ENCODE measurements at regions not wholly inside any gene's neighbourhood (a gene's known extent, or its start where the extent isn't known, plus 50 kb on each side); places are given as distances from the start of the nearest gene placed in this dataset.

DNA sequence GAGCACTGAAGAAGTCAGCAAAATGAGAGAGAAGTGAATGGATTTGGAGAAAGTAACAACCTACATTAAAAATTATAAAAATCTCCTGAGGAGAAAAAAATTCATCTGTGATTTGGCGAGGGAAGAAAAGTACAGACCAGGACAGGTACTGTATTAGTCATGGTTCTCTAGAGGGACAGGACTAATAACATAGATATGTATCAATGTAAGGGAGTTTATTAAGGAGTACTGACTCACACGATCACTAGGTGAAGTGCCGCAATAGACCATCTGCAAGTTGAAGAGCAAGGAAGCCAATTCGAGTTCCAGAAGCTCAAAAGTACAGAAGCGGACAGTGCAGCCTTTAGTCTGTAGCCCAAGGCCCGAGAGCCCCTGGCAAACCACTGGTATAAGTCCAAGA lies 1004.4 kb upstream of the ALCAM start:
- H3K4me1 Mint-ChIP-seq = no peaks in the 10 kb centered on the region
- no peak for DNase-seq
- H3K9me3 ChIP-seq (ENCODE audit: control insufficient read depth in 1 of 2, low read length in 2 of 2) = no peaks in the 10 kb centered on the region
- H3K9me3 Mint-ChIP-seq = peaks cover 0 to 2% (median 0%) of the 10 kb centered on the region in 8 donors
- H3K36me3 ChIP-seq (ENCODE audit: insufficient read depth, low read length) = no peaks in the 10 kb centered on the region
- no peaks in the 10 kb centered on the region for H3K36me3 Mint-ChIP-seq
- intact Hi-C loops (cut with micrococcal nuclease) = no loop called here
- H3K4me3 ChIP-seq (ENCODE audit: low read length in 2 of 2) = no peak overlapping the region
- H3K4me1 ChIP-seq (ENCODE audit: insufficient read depth, low read length) = no peaks in the 10 kb centered on the region
- H3K27ac ChIP-seq (ENCODE audit: low read depth, low read length) = no peak overlapping the region
- H3K4me3 Mint-ChIP-seq = no peak overlapping the region
- CTCF ChIA-PET (ENCODE audit: partially characterized antibody) = no interaction called here
- POLR2A ChIA-PET (ENCODE audit: partially characterized antibody) = no interaction called here
- no peak overlapping the region for H3K27ac Mint-ChIP-seq
- H3K27me3 Mint-ChIP-seq = no peaks in the 10 kb centered on the region
- H3K27me3 ChIP-seq (ENCODE audit: insufficient read depth, low read length) = no peaks in the 10 kb centered on the region

GRCh38 chr3:104367000-104367399 lies 999.7 kb upstream of the ALCAM start:
- peaks cover 0 to under 1% (median 0%) of the 10 kb centered on the region in 8 donors for H3K9me3 Mint-ChIP-seq
- Histone ChIP-seq H3K9me3 (ENCODE audit: control insufficient read depth in 1 of 2, low read length in 2 of 2) (no peaks in the 10 kb centered on the region), H3K36me3 (ENCODE audit: insufficient read depth, low read length) (no peaks in the 10 kb centered on the region), H3K4me3 (ENCODE audit: low read length in 2 of 2) (no peak overlapping the region), H3K27ac (ENCODE audit: low read depth, low read length) (no peak overlapping the region), H3K27me3 (ENCODE audit: insufficient read depth, low read length) (no peaks in the 10 kb centered on the region), H3K4me1 (ENCODE audit: insufficient read depth, low read length) (no peaks in the 10 kb centered on the region)
- no peaks in the 10 kb centered on the region for H3K36me3 Mint-ChIP-seq
- no peaks in the 10 kb centered on the region for H3K4me1 Mint-ChIP-seq
- intact Hi-C loops (cut with micrococcal nuclease) = no loop called here
- no peaks in the 10 kb centered on the region for H3K27me3 Mint-ChIP-seq
- H3K4me3 Mint-ChIP-seq = no peak overlapping the region
- H3K27ac Mint-ChIP-seq = no peak overlapping the region
- CTCF ChIA-PET (ENCODE audit: partially characterized antibody) = no interaction called here
- POLR2A ChIA-PET (ENCODE audit: partially characterized antibody) = no interaction called here
- DNase-seq = no peak

DNA sequence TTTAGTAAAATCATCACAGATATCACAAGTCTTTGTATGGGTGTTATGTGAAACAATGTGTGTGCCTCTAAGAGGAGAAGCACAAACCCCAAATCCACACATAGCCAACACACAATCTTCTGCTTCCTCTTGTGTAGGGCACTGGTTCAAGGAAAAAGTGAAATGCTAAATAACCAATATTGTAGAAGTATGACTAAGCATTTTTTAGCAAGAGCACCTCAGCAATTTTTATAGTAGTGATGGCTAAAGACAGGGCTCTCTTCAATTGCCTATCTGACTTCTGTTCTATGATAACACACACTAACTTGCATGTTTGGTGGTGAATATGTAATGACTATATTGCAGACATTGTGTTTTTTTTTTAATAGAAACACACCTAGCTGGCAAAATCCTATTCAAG lies 997.9 kb upstream of the ALCAM start:
- peaks cover 0 to 7% (median 1%) of the 10 kb centered on the region in 8 donors for H3K9me3 Mint-ChIP-seq
- intact Hi-C loops (cut with micrococcal nuclease) = no loop called here
- POLR2A ChIA-PET (ENCODE audit: partially characterized antibody) = no interaction called here
- no peaks in the 10 kb centered on the region for H3K9me3 ChIP-seq (ENCODE audit: control insufficient read depth in 1 of 2, low read length in 2 of 2)
- CTCF ChIA-PET (ENCODE audit: partially characterized antibody) = no interaction called here
- H3K36me3 ChIP-seq (ENCODE audit: insufficient read depth, low read length) = no peaks in the 10 kb centered on the region
- no peaks in the 10 kb centered on the region for H3K36me3 Mint-ChIP-seq
- no peak overlapping the region for H3K27ac ChIP-seq (ENCODE audit: low read depth, low read length)
- H3K4me1 ChIP-seq (ENCODE audit: insufficient read depth, low read length) = no peaks in the 10 kb centered on the region
- no peaks in the 10 kb centered on the region for H3K4me1 Mint-ChIP-seq
- H3K27ac Mint-ChIP-seq = no peak overlapping the region
- no peak overlapping the region for H3K4me3 Mint-ChIP-seq
- no peak for DNase-seq
- H3K4me3 ChIP-seq (ENCODE audit: low read length in 2 of 2) = no peak overlapping the region
- H3K27me3 Mint-ChIP-seq = no peaks in the 10 kb centered on the region
- H3K27me3 ChIP-seq (ENCODE audit: insufficient read depth, low read length) = no peaks in the 10 kb centered on the region

DNA sequence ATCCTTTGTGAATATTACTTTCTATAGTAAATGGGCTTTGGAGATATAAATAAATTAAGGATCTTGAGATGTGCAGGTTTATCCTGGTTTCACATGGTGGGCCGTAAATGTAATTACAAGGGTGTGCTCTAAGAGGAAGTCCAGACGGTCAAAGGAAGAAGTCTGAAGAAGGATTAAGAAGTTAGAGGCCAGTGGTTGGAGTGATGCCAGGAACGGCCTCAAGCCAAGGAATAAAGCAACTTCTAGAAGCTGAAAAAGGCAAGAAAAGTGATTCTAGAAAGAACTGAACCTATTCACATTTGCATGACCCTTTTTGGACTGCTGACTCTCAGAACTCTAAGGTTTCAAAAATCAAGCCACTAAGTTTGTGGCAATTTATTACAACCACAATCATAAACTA lies 981.3 kb upstream of the ALCAM start:
- Mint-ChIP-seq H3K27ac (no peak overlapping the region), H3K36me3 (no peaks in the 10 kb centered on the region), H3K27me3 (no peaks in the 10 kb centered on the region), H3K4me3 (no peak overlapping the region), H3K4me1 (no peaks in the 10 kb centered on the region), H3K9me3 (peaks cover 0 to 4% (median under 1%) of the 10 kb centered on the region in 8 donors)
- Histone ChIP-seq H3K27ac (ENCODE audit: low read depth, low read length) (no peak overlapping the region), H3K4me1 (ENCODE audit: insufficient read depth, low read length) (no peaks in the 10 kb centered on the region), H3K9me3 (ENCODE audit: control insufficient read depth in 1 of 2, low read length in 2 of 2) (peaks cover 0 to 4% of the 10 kb centered on the region in 2 donors), H3K36me3 (ENCODE audit: insufficient read depth, low read length) (no peaks in the 10 kb centered on the region), H3K27me3 (ENCODE audit: insufficient read depth, low read length) (no peaks in the 10 kb centered on the region), H3K4me3 (ENCODE audit: low read length in 2 of 2) (no peak overlapping the region)
- POLR2A ChIA-PET (ENCODE audit: partially characterized antibody) = no interaction called here
- CTCF ChIA-PET (ENCODE audit: partially characterized antibody) = no interaction called here
- no peak for DNase-seq
- intact Hi-C loops (cut with micrococcal nuclease) = no loop called here

DNA sequence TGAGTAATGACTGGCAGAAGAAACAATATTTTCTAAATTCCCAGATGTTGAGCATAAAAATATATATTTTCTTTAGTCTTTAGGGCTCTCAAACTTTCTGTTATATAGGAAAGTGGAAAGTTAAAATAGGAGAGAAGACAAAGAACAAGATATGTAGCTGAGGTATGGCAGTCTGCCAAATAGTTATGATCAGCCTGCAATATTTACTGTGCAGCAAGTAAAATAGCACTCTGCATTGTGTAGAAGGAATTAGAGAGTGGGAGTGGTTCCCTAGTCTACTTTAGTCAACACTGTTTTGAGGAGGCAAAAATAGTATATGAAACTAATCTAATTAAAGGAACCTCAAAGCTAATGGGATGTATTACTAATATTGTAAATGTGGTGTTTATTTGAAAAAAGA lies 978.1 kb upstream of the ALCAM start:
- no peak overlapping the region for H3K4me3 Mint-ChIP-seq
- no peaks in the 10 kb centered on the region for H3K27me3 Mint-ChIP-seq
- no peaks in the 10 kb centered on the region for H3K27me3 ChIP-seq (ENCODE audit: insufficient read depth, low read length)
- H3K4me1 ChIP-seq (ENCODE audit: insufficient read depth, low read length) = no peaks in the 10 kb centered on the region
- no peaks in the 10 kb centered on the region for H3K36me3 ChIP-seq (ENCODE audit: insufficient read depth, low read length)
- H3K4me1 Mint-ChIP-seq = no peaks in the 10 kb centered on the region
- intact Hi-C loops (cut with micrococcal nuclease) = no loop called here
- no peak overlapping the region for H3K4me3 ChIP-seq (ENCODE audit: low read length in 2 of 2)
- no peak for DNase-seq
- H3K9me3 Mint-ChIP-seq = peaks cover 0 to 8% (median 0%) of the 10 kb centered on the region in 8 donors
- CTCF ChIA-PET (ENCODE audit: partially characterized antibody) = no interaction called here
- H3K9me3 ChIP-seq (ENCODE audit: control insufficient read depth in 1 of 2, low read length in 2 of 2) = no peaks in the 10 kb centered on the region
- POLR2A ChIA-PET (ENCODE audit: partially characterized antibody) = no interaction called here
- H3K27ac ChIP-seq (ENCODE audit: low read depth, low read length) = no peak overlapping the region
- H3K27ac Mint-ChIP-seq = no peak overlapping the region
- no peaks in the 10 kb centered on the region for H3K36me3 Mint-ChIP-seq

DNA sequence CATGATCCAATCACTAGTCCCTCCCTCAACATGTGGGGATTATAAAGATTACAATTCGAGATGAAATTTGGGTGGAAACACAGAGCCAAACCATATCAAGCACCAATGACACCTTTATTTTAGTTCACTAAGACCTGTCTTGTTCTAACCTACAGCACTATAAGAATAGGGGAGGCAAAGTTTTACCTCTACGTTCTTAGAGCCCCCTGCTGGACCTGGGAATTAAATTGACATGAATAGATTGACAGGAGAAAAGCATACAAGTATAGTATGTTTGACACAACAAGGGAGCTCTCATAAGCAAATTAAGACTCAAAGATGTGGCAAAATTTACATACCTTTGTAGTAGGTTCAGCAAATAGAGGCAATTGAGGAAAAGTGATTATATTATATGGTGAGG lies 974.4 kb upstream of the ALCAM start:
- no peak overlapping the region for H3K4me3 Mint-ChIP-seq
- Histone ChIP-seq H3K36me3 (ENCODE audit: insufficient read depth, low read length) (no peaks in the 10 kb centered on the region), H3K4me3 (ENCODE audit: low read length in 2 of 2) (no peak overlapping the region), H3K27me3 (ENCODE audit: insufficient read depth, low read length) (no peaks in the 10 kb centered on the region), H3K27ac (ENCODE audit: low read depth, low read length) (no peak overlapping the region), H3K9me3 (ENCODE audit: control insufficient read depth in 1 of 2, low read length in 2 of 2) (no peaks in the 10 kb centered on the region), H3K4me1 (ENCODE audit: insufficient read depth, low read length) (no peaks in the 10 kb centered on the region)
- no peak overlapping the region for H3K27ac Mint-ChIP-seq
- ChIA-PET CTCF (ENCODE audit: partially characterized antibody) (no interaction called here), POLR2A (ENCODE audit: partially characterized antibody) (no interaction called here)
- H3K27me3 Mint-ChIP-seq = no peaks in the 10 kb centered on the region
- no peaks in the 10 kb centered on the region for H3K4me1 Mint-ChIP-seq
- no peaks in the 10 kb centered on the region for H3K36me3 Mint-ChIP-seq
- no peak for DNase-seq
- peaks cover 0 to 7% (median 0%) of the 10 kb centered on the region in 8 donors for H3K9me3 Mint-ChIP-seq
- intact Hi-C loops (cut with micrococcal nuclease) = no loop called here

DNA sequence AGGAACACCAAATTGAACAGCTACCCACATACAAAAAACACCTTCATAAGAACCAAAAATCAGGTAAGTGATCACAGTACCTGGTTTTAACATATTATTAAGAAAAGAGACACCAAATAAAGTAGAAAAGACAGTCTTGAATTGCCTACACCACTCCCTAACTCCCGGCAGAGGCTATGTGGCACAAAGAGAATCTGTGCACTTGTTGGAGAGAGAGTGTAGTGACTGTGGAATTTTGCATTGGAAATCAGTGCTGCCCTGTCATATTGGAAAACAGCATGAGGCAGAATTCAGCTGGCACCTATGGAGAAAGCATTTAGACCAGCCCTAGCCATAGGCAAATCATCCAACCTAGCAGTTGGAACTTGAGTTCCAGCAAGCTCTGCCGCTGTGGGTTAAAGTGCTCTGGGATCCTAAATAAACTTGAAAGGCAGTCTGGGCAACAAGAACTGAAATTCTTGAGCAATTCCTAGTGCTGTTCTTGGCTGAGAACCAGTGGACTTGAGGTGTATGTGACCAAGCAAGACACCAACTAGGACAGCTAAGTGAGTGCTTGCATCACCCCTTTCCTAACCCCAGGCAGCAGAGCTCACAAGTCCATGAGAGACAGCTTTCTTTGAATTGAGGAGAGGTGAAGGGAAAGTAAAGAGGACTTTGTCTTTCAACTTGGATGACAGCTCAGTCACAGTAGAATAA lies 969.6 kb upstream of the ALCAM start:
- peaks cover 0 to 9% (median 0%) of the 10 kb centered on the region in 8 donors for H3K9me3 Mint-ChIP-seq
- H3K4me1 Mint-ChIP-seq = no peaks in the 10 kb centered on the region
- no peak overlapping the region for H3K27ac Mint-ChIP-seq
- intact Hi-C loops (cut with micrococcal nuclease) = no loop called here
- no peak for DNase-seq
- no peaks in the 10 kb centered on the region for H3K4me1 ChIP-seq (ENCODE audit: insufficient read depth, low read length)
- H3K27ac ChIP-seq (ENCODE audit: low read depth, low read length) = no peak overlapping the region
- ChIA-PET POLR2A (ENCODE audit: partially characterized antibody) (no interaction called here), CTCF (ENCODE audit: partially characterized antibody) (no interaction called here)
- no peak overlapping the region for H3K4me3 Mint-ChIP-seq
- no peak overlapping the region for H3K4me3 ChIP-seq (ENCODE audit: low read length in 2 of 2)
- no peaks in the 10 kb centered on the region for H3K27me3 Mint-ChIP-seq
- H3K9me3 ChIP-seq (ENCODE audit: control insufficient read depth in 1 of 2, low read length in 2 of 2) = no peaks in the 10 kb centered on the region
- H3K27me3 ChIP-seq (ENCODE audit: insufficient read depth, low read length) = no peaks in the 10 kb centered on the region
- H3K36me3 Mint-ChIP-seq = no peaks in the 10 kb centered on the region
- no peaks in the 10 kb centered on the region for H3K36me3 ChIP-seq (ENCODE audit: insufficient read depth, low read length)

GRCh38 chr3:104397713-104398112 lies 969.0 kb upstream of the ALCAM start:
- no peaks in the 10 kb centered on the region for H3K36me3 Mint-ChIP-seq
- no peak for DNase-seq
- H3K27me3 Mint-ChIP-seq = no peaks in the 10 kb centered on the region
- Histone ChIP-seq H3K9me3 (ENCODE audit: control insufficient read depth in 1 of 2, low read length in 2 of 2) (no peaks in the 10 kb centered on the region), H3K27ac (ENCODE audit: low read depth, low read length) (no peak overlapping the region), H3K36me3 (ENCODE audit: insufficient read depth, low read length) (no peaks in the 10 kb centered on the region), H3K27me3 (ENCODE audit: insufficient read depth, low read length) (no peaks in the 10 kb centered on the region), H3K4me1 (ENCODE audit: insufficient read depth, low read length) (no peaks in the 10 kb centered on the region), H3K4me3 (ENCODE audit: low read length in 2 of 2) (no peak overlapping the region)
- ChIA-PET CTCF (ENCODE audit: partially characterized antibody) (no interaction called here), POLR2A (ENCODE audit: partially characterized antibody) (no interaction called here)
- intact Hi-C loops (cut with micrococcal nuclease) = no loop called here
- no peak overlapping the region for H3K4me3 Mint-ChIP-seq
- H3K9me3 Mint-ChIP-seq = peaks cover 0 to 9% (median 0%) of the 10 kb centered on the region in 8 donors
- H3K4me1 Mint-ChIP-seq = no peaks in the 10 kb centered on the region
- H3K27ac Mint-ChIP-seq = no peak overlapping the region
